ENCODE measurements at regions not wholly inside any gene's neighbourhood (a gene's known extent, or its start where the extent isn't known, plus 50 kb on each side); places are given as distances from the start of the nearest gene placed in this dataset.

DNA sequence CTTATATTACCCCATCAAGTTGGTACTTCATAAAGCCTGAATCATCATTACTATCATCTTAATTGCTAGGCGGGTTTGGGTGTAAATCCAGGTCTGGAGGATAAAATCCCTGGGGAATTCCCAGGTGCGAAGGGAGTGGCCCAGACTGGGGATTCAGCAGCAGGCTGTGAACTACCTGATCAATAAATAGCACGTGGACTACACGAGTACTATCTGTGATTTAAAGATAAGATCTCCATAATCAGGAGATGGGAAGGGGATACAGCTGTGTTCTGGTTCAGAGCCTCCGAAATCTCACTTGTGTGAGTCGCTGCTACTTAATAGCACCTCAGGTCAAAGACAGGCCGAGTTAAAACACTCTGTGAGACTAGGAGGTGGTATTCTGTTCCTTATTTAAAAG, 512.6 kb upstream of the ZFHX3 start:
- POLR2A ChIA-PET, result no interaction called here
- peaks cover 2% of the 10 kb centered on the region for H3K9me3 Mint-ChIP-seq
- CTCF ChIA-PET, result no interaction called here
- H3K27me3 Mint-ChIP-seq, result no peaks in the 10 kb centered on the region
- no peak overlapping the region for H3K27ac Mint-ChIP-seq
- no peak for DNase-seq
- no peaks in the 10 kb centered on the region for H3K4me1 Mint-ChIP-seq
- H3K36me3 Mint-ChIP-seq (ENCODE audit: low read depth), result no peaks in the 10 kb centered on the region
- no peak overlapping the region for H3K4me3 Mint-ChIP-seq

DNA sequence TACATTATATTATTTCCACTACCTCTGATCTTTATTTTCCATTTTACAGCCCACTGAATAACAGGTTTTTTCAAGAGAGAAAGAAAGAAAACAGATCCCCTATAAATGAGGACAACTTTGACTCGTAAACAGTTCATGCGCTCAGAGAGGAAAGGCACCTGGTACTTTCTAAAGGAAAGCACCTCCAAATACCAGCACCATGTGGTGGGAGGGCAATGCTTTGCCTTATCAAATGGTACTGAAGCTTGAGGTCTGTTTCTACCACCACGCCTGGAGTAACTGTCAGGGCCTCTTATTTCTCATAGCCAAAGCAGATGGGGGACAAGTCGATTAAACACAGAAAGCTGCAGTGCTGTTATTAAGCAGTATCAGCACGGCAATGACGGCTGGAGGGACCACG, 510.3 kb upstream of the ZFHX3 start:
- H3K27me3 Mint-ChIP-seq, result no peaks in the 10 kb centered on the region
- no peak for DNase-seq
- ChIA-PET POLR2A (no interaction called here), CTCF (no interaction called here)
- no peaks in the 10 kb centered on the region for H3K36me3 Mint-ChIP-seq (ENCODE audit: low read depth)
- no peaks in the 10 kb centered on the region for H3K4me1 Mint-ChIP-seq
- no peaks in the 10 kb centered on the region for H3K9me3 Mint-ChIP-seq
- no peak overlapping the region for H3K4me3 Mint-ChIP-seq
- H3K27ac Mint-ChIP-seq, result no peak overlapping the region

DNA sequence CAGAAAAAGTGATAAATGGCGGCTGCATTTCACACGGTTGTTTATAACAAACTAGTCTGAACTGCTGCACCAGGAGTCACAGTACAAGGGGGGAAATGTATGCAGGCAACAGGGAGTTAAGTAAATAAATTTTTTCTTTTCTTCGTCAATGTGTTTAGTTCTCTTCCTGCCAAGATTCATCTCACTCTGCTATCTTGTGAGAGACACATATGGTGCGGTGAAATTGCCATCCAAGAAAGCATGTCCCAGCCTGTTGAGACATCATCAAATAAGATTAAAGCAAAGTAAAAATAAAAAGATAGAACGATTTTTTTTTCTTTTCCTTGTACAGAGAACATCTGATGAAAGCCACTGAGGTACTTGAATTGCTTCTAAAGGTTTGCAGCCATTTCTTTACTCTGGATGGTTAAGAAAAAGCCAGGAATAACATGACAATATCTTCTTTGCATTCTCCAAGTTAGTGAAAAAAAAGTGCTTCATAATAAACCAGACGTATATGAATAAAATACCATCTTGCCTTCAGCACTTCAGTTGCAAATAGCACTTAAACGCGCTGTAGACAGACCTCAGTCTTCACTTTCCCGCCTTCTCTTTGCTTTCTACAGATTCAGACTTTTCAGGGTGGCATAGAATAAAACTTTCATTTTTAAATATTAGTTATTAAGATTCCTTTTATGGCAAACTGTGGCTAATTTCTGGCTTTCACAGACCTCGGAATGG, 506.2 kb upstream of the ZFHX3 start:
- H3K9me3 Mint-ChIP-seq, result no peaks in the 10 kb centered on the region
- ChIA-PET POLR2A (no interaction called here), CTCF (no interaction called here)
- no peak overlapping the region for H3K4me3 Mint-ChIP-seq
- peaks cover 5% of the 10 kb centered on the region for H3K27me3 Mint-ChIP-seq
- no peaks in the 10 kb centered on the region for H3K36me3 Mint-ChIP-seq (ENCODE audit: low read depth)
- no peak for DNase-seq
- no peaks in the 10 kb centered on the region for H3K4me1 Mint-ChIP-seq
- no peak overlapping the region for H3K27ac Mint-ChIP-seq

DNA sequence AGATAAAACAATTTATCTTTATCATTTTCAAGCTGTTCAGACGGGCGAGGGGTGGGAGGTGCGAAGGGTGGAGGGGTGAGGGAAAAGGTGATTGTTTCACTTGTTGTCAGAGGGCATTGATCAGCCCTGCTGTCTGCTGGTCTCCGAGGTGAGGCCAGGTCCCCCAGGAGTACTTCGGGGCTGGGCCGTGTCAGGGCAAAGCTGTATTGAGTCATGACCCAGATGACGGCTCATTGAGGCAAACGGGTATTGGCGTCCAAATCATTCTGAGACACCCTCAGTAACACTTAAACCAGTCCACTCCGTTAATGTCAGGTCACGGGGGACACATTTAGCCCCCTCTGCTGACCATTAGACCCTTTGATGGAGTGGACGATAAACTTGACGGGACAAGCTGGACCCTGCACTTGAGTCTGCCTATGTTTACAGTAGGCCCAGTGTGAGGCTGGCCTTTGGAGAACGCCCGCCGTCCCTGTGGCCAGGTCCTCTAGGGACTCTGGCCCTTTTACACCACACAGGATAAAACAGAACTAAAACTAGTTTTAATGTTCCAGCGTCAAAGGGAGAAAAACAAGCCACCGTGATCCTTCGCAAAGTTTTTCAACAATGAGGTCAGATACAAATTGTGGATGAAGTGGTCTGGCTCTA, 502.2 kb upstream of the ZFHX3 start:
- ChIA-PET CTCF (no interaction called here), POLR2A (no interaction called here)
- Mint-ChIP-seq H3K36me3 (ENCODE audit: low read depth) (no peaks in the 10 kb centered on the region), H3K27me3 (peaks cover 18% of the 10 kb centered on the region), H3K9me3 (no peaks in the 10 kb centered on the region), H3K27ac (no peak overlapping the region), H3K4me1 (no peaks in the 10 kb centered on the region), H3K4me3 (no peak overlapping the region)
- DNase-seq, result no peak

DNA sequence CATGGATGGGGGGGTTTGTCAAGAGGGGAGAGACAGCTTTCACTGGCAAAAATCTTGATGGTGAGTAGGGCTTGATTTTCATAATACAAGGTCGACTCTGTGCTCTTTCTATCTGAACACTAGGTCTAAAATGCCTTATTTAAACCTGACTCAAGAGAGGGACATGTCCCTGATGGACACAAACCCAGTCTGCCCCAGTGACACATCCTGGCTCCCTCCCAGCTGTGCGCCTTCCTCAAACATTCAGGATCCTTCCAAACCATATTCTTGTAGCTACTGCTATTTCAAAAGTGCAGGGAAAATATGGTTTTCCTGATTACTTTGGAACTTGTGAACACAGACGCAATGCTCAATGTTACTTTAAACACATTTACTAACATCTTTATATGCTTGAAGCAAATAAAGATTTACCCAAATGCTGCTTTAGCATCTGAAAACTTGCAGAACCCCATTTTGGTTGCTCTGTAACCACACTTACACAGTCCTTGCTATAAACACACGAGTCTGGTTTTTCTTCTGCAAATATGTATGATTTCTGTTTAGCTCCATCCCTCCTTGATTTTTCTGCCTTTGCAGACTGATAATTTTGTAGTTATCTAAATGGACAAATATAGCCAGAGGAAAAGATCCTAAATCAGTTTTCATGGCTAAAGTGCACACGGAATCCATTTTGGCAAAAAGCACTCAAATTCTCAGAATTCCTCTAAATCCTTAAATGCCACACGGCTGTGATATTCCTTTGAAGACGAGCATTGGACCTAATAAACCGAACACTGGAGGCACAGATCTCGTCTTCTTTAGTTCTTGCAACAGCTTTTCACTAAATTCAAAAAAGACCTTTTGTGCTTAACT, 499.9 kb upstream of the ZFHX3 start:
- H3K27ac Mint-ChIP-seq, result no peak overlapping the region
- no peak overlapping the region for H3K4me3 Mint-ChIP-seq
- no peaks in the 10 kb centered on the region for H3K9me3 Mint-ChIP-seq
- CTCF ChIA-PET, result no interaction called here
- DNase-seq, result no peak
- no peaks in the 10 kb centered on the region for H3K36me3 Mint-ChIP-seq (ENCODE audit: low read depth)
- POLR2A ChIA-PET, result no interaction called here
- no peaks in the 10 kb centered on the region for H3K4me1 Mint-ChIP-seq
- H3K27me3 Mint-ChIP-seq, result peaks cover 30% of the 10 kb centered on the region

DNA sequence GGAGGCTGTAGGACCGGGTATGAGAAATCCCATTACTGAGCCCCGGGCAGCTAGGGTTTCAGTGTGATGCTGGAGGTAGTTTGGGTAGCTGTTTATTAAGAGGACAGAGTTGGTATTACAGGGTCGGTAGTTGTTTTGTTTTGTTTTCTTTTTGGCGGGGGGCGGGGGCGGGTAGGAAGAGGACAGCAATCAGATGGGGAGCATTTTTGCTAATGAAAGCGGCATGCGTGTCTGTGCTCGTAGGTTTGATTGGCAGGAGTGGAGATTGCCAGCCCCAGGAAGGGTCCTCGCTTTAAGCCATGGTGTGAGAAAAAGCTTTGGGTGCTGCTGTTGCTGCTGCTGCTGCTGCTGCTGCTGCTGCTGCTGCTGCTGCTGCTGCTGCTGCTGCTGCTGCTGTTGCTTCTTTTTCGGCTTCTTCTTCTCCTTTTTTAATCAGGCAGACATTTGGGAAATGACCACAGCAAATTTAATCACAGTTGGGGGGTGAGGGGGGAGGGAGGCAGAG, 498.5 kb upstream of the ZFHX3 start:
- ChIA-PET POLR2A (no interaction called here), CTCF (no interaction called here)
- DNase-seq, result no peak
- Mint-ChIP-seq H3K36me3 (ENCODE audit: low read depth) (no peaks in the 10 kb centered on the region), H3K9me3 (no peaks in the 10 kb centered on the region), H3K27ac (no peak overlapping the region), H3K4me1 (no peaks in the 10 kb centered on the region), H3K27me3 (peaks cover 27% of the 10 kb centered on the region), H3K4me3 (no peak overlapping the region)

DNA sequence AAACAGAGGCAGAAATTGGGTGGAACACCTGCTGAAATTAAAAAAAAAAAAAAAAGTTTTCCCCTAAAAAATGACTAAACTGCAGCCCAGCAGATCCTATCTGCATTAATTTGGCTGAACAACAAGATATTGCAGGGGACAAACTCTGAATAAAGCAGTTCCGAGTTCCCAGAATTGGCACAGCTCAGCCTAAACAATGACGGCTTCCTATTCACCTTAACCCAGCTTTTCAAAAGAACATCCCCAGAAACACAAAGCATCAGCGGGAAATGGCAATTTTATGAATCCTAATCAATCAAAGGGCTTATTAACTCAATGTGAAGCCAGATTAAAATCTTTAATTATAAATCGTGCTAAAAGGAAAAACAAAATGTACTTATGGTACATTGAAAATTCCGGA, 497.8 kb upstream of the ZFHX3 start:
- peaks cover 27% of the 10 kb centered on the region for H3K27me3 Mint-ChIP-seq
- no peak overlapping the region for H3K4me3 Mint-ChIP-seq
- CTCF ChIA-PET, result no interaction called here
- no peaks in the 10 kb centered on the region for H3K36me3 Mint-ChIP-seq (ENCODE audit: low read depth)
- no peaks in the 10 kb centered on the region for H3K4me1 Mint-ChIP-seq
- no peak overlapping the region for H3K27ac Mint-ChIP-seq
- DNase-seq, result no peak
- POLR2A ChIA-PET, result no interaction called here
- H3K9me3 Mint-ChIP-seq, result no peaks in the 10 kb centered on the region

DNA sequence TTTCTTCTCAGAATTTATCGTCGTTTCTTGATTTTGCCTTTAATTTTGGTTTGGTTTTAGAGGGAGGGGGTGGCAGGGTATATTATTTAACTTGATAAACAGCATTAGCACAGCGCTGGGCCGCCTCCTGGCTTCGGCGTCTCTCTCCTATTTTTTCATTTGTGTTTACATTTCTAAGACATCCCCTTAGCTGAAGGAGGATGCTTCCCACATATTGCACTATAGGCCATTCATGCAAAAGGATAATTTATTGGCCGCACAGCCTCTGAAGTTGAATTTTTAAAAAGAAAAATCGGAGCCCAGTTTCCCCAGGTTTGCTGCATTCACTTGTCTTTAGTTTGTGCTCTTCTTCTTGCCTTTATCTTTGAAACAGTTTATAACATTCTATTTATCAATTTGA, 497.4 kb upstream of the ZFHX3 start:
- Mint-ChIP-seq H3K9me3 (no peaks in the 10 kb centered on the region), H3K4me1 (no peaks in the 10 kb centered on the region), H3K36me3 (ENCODE audit: low read depth) (no peaks in the 10 kb centered on the region), H3K4me3 (no peak overlapping the region), H3K27me3 (peaks cover 27% of the 10 kb centered on the region), H3K27ac (no peak overlapping the region)
- ChIA-PET POLR2A (no interaction called here), CTCF (no interaction called here)
- no peak for DNase-seq

DNA sequence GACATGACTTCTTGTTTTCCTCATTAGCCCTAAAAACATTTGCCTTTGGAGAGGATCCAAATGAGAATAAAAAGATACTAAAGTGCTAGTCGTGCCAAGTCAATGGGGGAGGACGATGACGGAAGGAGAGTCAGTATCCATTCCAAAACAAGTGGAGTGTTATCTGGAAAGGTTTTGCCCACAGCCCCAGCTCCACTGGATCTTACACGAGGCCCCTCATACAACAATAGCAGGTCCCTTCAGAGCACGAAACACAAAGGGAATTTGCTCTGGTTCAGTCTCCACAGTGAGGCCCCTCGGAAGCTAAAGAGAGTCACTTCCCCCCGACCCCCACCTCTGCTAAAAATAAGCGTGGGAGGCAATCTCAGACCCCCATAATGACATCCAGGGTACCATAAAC, 496.9 kb upstream of the ZFHX3 start:
- H3K36me3 Mint-ChIP-seq (ENCODE audit: low read depth), result no peaks in the 10 kb centered on the region
- H3K27me3 Mint-ChIP-seq, result peaks cover 27% of the 10 kb centered on the region
- no peak overlapping the region for H3K27ac Mint-ChIP-seq
- ChIA-PET POLR2A (no interaction called here), CTCF (no interaction called here)
- no peak for DNase-seq
- no peaks in the 10 kb centered on the region for H3K4me1 Mint-ChIP-seq
- H3K4me3 Mint-ChIP-seq, result no peak overlapping the region
- no peaks in the 10 kb centered on the region for H3K9me3 Mint-ChIP-seq

DNA sequence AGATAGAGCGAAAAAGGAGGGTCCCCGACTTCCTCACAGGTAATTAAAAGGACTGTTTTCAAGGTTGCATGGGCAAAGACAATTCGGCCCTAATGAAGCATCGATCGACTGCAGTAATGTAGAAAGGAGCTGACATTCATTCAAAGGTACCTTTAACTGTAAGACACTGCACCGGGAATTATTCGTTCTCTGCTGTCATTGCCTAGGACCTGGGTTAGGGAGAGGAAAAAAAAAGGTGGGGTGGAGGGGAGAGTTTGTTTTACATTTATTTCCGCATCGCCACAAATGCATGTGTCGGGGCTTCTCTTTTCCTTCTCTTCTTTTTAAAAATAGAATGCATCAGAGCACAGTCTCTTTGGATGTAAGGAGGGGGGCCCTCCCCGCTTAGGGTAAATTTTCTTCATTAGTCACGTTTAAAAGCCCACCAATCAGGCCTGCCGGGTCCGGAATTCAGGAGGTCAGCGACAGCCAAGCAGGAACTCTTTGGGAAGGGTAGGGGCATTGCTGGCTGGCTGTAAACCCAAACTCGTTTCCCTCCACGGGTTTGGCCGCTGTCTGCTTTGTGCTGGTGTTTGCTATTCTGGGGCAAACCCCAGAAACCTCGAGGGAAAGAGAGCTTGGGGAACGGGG, 496.2 kb upstream of the ZFHX3 start:
- peaks cover 27% of the 10 kb centered on the region for H3K27me3 Mint-ChIP-seq
- CTCF ChIA-PET, result no interaction called here
- no peaks in the 10 kb centered on the region for H3K36me3 Mint-ChIP-seq (ENCODE audit: low read depth)
- no peak for DNase-seq
- H3K27ac Mint-ChIP-seq, result no peak overlapping the region
- H3K9me3 Mint-ChIP-seq, result no peaks in the 10 kb centered on the region
- no peaks in the 10 kb centered on the region for H3K4me1 Mint-ChIP-seq
- no peak overlapping the region for H3K4me3 Mint-ChIP-seq
- POLR2A ChIA-PET, result no interaction called here

DNA sequence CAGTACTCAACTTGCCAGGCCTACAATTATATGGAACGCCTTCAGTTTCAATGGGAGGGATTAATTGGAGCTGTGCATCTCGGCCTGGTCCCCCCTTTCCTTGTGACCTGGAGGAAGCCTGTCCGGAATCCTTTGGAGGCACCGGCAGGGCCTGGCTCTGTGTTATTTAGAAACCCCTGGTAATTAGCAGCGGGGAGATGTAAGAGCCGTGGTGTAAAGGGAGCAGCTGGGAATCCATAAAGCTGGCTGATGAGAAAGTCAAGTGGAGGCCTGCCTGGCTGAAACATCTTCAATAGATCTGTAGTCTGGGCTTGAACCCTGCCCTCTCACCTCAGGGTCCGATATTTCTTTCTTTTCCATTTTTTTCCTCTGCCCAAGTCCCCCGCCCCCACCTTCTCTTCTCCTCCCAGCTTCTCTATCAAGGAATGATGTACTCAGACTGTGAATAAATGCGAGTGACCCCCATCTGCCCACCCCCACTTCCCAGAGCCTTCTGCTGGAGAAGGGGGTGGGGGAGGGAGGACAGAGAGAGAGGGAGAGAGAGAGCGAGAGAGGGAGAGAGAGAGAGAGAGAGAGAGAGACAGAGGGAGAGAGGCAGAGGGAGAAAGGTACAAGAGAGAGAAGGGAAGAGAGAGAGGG, 495.5 kb upstream of the ZFHX3 start:
- DNase-seq, result no peak
- H3K4me1 Mint-ChIP-seq, result no peaks in the 10 kb centered on the region
- H3K4me3 Mint-ChIP-seq, result no peak overlapping the region
- POLR2A ChIA-PET, result no interaction called here
- CTCF ChIA-PET, result no interaction called here
- H3K9me3 Mint-ChIP-seq, result no peaks in the 10 kb centered on the region
- H3K36me3 Mint-ChIP-seq (ENCODE audit: low read depth), result no peaks in the 10 kb centered on the region
- H3K27ac Mint-ChIP-seq, result no peak overlapping the region
- H3K27me3 Mint-ChIP-seq, result peaks cover 27% of the 10 kb centered on the region

DNA sequence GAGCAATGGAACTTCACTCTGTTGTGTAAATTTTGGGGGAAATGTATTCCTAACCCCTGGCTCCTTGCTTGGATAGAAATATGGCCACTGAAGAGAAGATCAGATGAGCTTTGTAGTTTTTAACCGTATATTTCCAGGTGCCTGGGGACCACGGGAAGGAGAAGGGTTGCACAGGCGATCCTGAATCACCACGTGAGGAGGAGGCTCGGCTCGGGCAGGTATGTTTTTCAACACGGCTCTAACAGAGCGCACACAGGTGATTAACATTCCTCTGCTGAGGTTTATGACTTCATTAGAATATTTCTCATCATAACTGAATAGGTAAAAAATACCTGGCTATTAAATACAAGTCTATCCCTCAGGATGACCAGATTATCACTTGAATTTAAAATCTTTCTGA, 495.0 kb upstream of the ZFHX3 start:
- peaks cover 27% of the 10 kb centered on the region for H3K27me3 Mint-ChIP-seq
- no peaks in the 10 kb centered on the region for H3K4me1 Mint-ChIP-seq
- H3K36me3 Mint-ChIP-seq (ENCODE audit: low read depth), result no peaks in the 10 kb centered on the region
- no peak for DNase-seq
- no peak overlapping the region for H3K27ac Mint-ChIP-seq
- H3K4me3 Mint-ChIP-seq, result no peak overlapping the region
- CTCF ChIA-PET, result no interaction called here
- POLR2A ChIA-PET, result no interaction called here
- H3K9me3 Mint-ChIP-seq, result no peaks in the 10 kb centered on the region

DNA sequence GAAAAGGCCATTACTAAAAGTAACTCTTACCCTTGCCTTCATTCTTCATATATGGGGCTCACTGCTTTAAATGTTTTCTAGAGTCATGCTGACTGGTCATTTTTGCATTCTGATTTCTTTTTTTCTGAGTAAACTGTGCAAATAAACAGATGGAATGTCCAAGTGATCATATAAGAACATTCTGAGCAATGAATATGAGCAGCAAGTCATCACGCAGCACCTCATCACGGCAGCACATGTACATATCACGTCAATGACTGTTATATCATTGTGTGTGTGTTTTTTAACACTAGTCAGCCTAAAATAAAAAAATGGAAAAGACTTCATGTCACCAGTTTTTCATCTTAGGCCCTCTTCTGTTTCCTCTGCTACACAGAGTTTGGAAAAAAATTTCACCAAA, 490.0 kb upstream of the ZFHX3 start:
- DNase-seq, result no peak
- H3K36me3 Mint-ChIP-seq (ENCODE audit: low read depth), result no peaks in the 10 kb centered on the region
- CTCF ChIA-PET, result no interaction called here
- H3K9me3 Mint-ChIP-seq, result no peaks in the 10 kb centered on the region
- H3K27ac Mint-ChIP-seq, result no peak overlapping the region
- H3K4me3 Mint-ChIP-seq, result no peak overlapping the region
- no peaks in the 10 kb centered on the region for H3K4me1 Mint-ChIP-seq
- H3K27me3 Mint-ChIP-seq, result no peaks in the 10 kb centered on the region
- POLR2A ChIA-PET, result interaction anchor here (0.7 kb wide), 1 partner anchor 184 kb away, joined by 3 read pairs; no protein-coding TSS in a partner anchor
